GM12892 (cell line): ENCODE measurements at regions not wholly inside any gene's neighbourhood (a gene's known extent, or its start where the extent isn't known, plus 50 kb on each side); places are given as distances from the start of the nearest gene placed in this dataset.

ENCODE experiments used
- POLR2A ChIP-seq: IDR thresholded peaks from 2 replicates; pipeline ENCODE4 v1.6.1; 2011; ENCODE audit warnings: low read depth, low read length, control low read depth
- POLR2AphosphoS5 ChIP-seq: IDR thresholded peaks from 2 replicates; pipeline ENCODE4 v1.6.1; 2011; ENCODE audit warnings: low read depth, low read length, control low read depth
- TAF1 ChIP-seq: IDR thresholded peaks from 2 replicates; pipeline ENCODE4 v1.6.1; 2011; ENCODE audit warnings: low read depth, mild to moderate bottlenecking, control low read depth, low read length, borderline replicate concordance

DNA sequence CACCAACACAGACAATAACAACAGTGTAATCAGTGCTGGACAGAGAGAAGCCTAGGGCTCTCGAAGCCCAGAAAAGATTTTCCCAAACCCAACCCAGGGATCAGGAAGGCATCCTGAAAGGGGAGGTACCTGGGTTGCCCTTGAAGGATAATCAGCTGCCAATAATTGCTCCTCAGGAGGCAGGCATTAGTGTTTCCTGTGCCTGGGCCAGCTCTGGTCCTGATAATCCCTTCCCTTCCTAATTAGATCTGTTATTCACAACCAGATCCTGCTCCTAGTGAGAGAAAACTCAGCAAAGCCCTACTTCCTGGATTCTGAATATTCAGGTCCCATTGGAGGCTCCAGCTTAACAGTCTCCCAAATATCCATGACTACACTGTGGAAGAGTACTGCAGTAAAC, 117.4 kb downstream of the DMRTA2 start:
- no peak for TF ChIP-seq TAF1
- no peak for TF ChIP-seq POLR2AphosphoS5
- no peak for TF ChIP-seq POLR2A
